Astrocyte (in vitro differentiated cells and primary cell): ENCODE measurements at regions not wholly inside any gene's neighbourhood (a gene's known extent, or its start where the extent isn't known, plus 50 kb on each side); places are given as distances from the start of the nearest gene placed in this dataset.

Source experiments
- DNase-seq: peaks from one replicate; pipeline ENCODE4 v3.0.0-alpha.2; 2010; ENCODE audit warnings: low read depth
- FAIRE-seq: peaks from 2 replicates; lab custom pipeline; 2011; peaks lifted over from hg19 to GRCh38; lab: Jason Lieb, UNC
- H2AFZ ChIP-seq: 2 replicates; pipeline ENCODE4 v1.6.0; 2012; ENCODE audit warnings: low read depth, low read length, inconsistent platforms
- H3K27ac ChIP-seq: 2 replicates; pipeline ENCODE4 v1.5.1; 2011; ENCODE audit warnings: low read depth, low read length, inconsistent platforms
- H3K27me3 ChIP-seq: 2 replicates; pipeline ENCODE4 v1.6.0; 2011; ENCODE audit warnings: low read length, inconsistent platforms; ENCODE audit not compliant: insufficient read depth
- H3K36me3 ChIP-seq: 2 replicates; pipeline ENCODE4 v1.5.1; 2011; ENCODE audit warnings: low read length, inconsistent platforms; ENCODE audit not compliant: insufficient read depth
- H3K4me1 ChIP-seq: 2 replicates; pipeline ENCODE4 v1.5.1; 2011; ENCODE audit warnings: low read length, inconsistent platforms; ENCODE audit not compliant: insufficient read depth
- H3K4me2 ChIP-seq: 2 replicates; pipeline ENCODE4 v1.6.0; 2012; ENCODE audit warnings: low read length, inconsistent platforms
- H3K4me3 ChIP-seq: 2 replicates; pipeline ENCODE4 v1.5.1; 2011; ENCODE audit warnings: low read depth, mild to moderate bottlenecking, low read length, inconsistent platforms; ENCODE audit not compliant: insufficient read depth
- H3K79me2 ChIP-seq: 2 replicates; pipeline ENCODE4 v1.6.0; 2012; ENCODE audit warnings: mild to moderate bottlenecking, low read length, inconsistent platforms; ENCODE audit not compliant: insufficient read depth
- H3K9ac ChIP-seq: 2 replicates; pipeline ENCODE4 v1.6.0; 2012; ENCODE audit warnings: mild to moderate bottlenecking, low read length, inconsistent platforms
- H3K9me3 ChIP-seq: 2 replicates; pipeline ENCODE4 v1.5.1; 2012; ENCODE audit warnings: low read depth, mild to moderate bottlenecking, low read length, inconsistent platforms; ENCODE audit not compliant: insufficient read depth
- H4K20me1 ChIP-seq: 2 replicates; pipeline ENCODE4 v1.6.0; 2012; ENCODE audit warnings: low read length, inconsistent platforms; ENCODE audit not compliant: insufficient read depth
- H3K27ac Mint-ChIP-seq: one replicate; pipeline ENCODE4 v1.8.0; 2021; ENCODE audit warnings: mild to moderate bottlenecking, mixed read lengths; ENCODE audit not compliant: unreplicated experiment
- H3K27me3 Mint-ChIP-seq: one replicate; pipeline ENCODE4 v1.8.0; 2021; ENCODE audit warnings: low read depth, mixed read lengths; ENCODE audit not compliant: unreplicated experiment
- H3K36me3 Mint-ChIP-seq: one replicate; pipeline ENCODE4 v1.8.0; 2021; ENCODE audit warnings: low read depth, mixed read lengths; ENCODE audit not compliant: unreplicated experiment
- H3K4me1 Mint-ChIP-seq: one replicate; pipeline ENCODE4 v1.8.0; 2021; ENCODE audit warnings: low read depth, mixed read lengths; ENCODE audit not compliant: unreplicated experiment
- H3K4me3 Mint-ChIP-seq: one replicate; pipeline ENCODE4 v1.8.0; 2021; ENCODE audit warnings: mild to moderate bottlenecking, moderate library complexity, mixed read lengths; ENCODE audit not compliant: unreplicated experiment
- H3K9me3 Mint-ChIP-seq: one replicate; pipeline ENCODE4 v1.8.0; 2021; ENCODE audit warnings: mild to moderate bottlenecking, mixed read lengths; ENCODE audit not compliant: unreplicated experiment
- EZH2 ChIP-seq: IDR thresholded peaks from 2 replicates; pipeline ENCODE4 v1.6.1; 2012; ENCODE audit warnings: mild to moderate bottlenecking, low read length, inconsistent platforms; ENCODE audit not compliant: insufficient read depth
- TF ChIP-seq, protein P1 (sequence below): IDR thresholded peaks from 2 replicates; pipeline ENCODE4 v1.5.1; 2011; ENCODE audit warnings: low read depth, mild to moderate bottlenecking, inconsistent platforms, low read length, moderate library complexity; ENCODE audit not compliant: insufficient read depth

DNA sequence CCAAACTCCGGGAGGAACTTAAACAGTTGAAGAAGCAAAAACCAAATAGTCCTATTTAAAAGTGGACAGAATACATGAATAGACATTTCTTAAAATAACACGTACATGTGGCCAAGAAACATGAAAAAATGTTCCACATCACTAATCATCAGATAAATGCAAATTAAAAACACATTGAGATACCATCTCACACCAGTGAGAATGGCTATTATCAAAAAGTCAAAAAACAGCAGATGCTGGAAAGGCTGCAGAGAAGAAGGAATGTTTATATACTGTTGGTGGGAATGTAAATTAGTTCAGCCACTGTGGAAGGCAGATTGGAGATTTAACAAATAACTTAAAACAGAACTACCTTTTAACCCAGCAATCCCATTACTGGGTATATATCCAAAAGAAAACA, 283.0 kb upstream of the IZUMO3 start:
- Mint-ChIP-seq H3K27me3 (no peaks in the 10 kb centered on the region), H3K27ac (no peak overlapping the region), H3K9me3 (no peaks in the 10 kb centered on the region), H3K4me1 (peaks cover 7% of the 10 kb centered on the region), H3K4me3 (no peak overlapping the region), H3K36me3 (no peaks in the 10 kb centered on the region)
- Histone ChIP-seq H3K27ac (no peak overlapping the region), H3K27me3 (no peaks in the 10 kb centered on the region), H2AFZ (no peak overlapping the region), H3K79me2 (no peaks in the 10 kb centered on the region), H3K9ac (no peak overlapping the region), H3K36me3 (no peaks in the 10 kb centered on the region), H3K4me2 (no peak overlapping the region), H3K9me3 (peaks cover 3% of the 10 kb centered on the region), H3K4me1 (no peaks in the 10 kb centered on the region), H3K4me3 (no peak overlapping the region), H4K20me1 (no peaks in the 10 kb centered on the region)
- TF ChIP-seq EZH2, result no peak
- TF ChIP-seq, protein P1, sequence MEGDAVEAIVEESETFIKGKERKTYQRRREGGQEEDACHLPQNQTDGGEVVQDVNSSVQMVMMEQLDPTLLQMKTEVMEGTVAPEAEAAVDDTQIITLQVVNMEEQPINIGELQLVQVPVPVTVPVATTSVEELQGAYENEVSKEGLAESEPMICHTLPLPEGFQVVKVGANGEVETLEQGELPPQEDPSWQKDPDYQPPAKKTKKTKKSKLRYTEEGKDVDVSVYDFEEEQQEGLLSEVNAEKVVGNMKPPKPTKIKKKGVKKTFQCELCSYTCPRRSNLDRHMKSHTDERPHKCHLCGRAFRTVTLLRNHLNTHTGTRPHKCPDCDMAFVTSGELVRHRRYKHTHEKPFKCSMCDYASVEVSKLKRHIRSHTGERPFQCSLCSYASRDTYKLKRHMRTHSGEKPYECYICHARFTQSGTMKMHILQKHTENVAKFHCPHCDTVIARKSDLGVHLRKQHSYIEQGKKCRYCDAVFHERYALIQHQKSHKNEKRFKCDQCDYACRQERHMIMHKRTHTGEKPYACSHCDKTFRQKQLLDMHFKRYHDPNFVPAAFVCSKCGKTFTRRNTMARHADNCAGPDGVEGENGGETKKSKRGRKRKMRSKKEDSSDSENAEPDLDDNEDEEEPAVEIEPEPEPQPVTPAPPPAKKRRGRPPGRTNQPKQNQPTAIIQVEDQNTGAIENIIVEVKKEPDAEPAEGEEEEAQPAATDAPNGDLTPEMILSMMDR, result no peak
- DNase-seq (no peak), FAIRE-seq (no peak)

DNA sequence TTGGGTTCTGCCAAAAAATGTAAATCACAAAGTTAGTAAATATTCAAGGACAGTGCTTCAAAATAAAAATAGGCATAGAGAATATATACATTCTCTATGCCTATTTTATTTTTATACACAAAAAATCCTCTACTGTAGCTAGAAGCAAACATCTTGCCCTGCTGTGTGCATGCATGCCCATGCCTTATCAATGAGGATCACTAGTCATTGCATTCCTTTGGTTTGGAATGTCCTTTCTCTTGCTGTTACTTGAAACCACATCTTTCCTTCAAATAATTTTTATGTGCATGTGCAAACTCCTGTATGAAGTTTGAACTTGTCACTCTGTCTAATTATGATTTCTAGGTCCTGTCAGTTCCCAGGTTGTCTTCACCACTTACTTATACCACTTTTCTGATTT, 278.9 kb upstream of the IZUMO3 start:
- Histone ChIP-seq H3K4me2 (no peak overlapping the region), H3K79me2 (no peaks in the 10 kb centered on the region), H2AFZ (no peak overlapping the region), H3K27ac (no peak overlapping the region), H3K4me3 (no peak overlapping the region), H3K36me3 (no peaks in the 10 kb centered on the region), H3K27me3 (no peaks in the 10 kb centered on the region), H3K4me1 (no peaks in the 10 kb centered on the region), H3K9ac (no peak overlapping the region), H4K20me1 (no peaks in the 10 kb centered on the region), H3K9me3 (peaks cover 3% of the 10 kb centered on the region)
- peaks cover 7% of the 10 kb centered on the region for H3K4me1 Mint-ChIP-seq
- H3K4me3 Mint-ChIP-seq, result no peak overlapping the region
- TF ChIP-seq, protein P1, result no peak
- TF ChIP-seq EZH2, result no peak
- no peaks in the 10 kb centered on the region for H3K36me3 Mint-ChIP-seq
- H3K27me3 Mint-ChIP-seq, result no peaks in the 10 kb centered on the region
- no peak overlapping the region for H3K27ac Mint-ChIP-seq
- no peaks in the 10 kb centered on the region for H3K9me3 Mint-ChIP-seq
- no peak for DNase-seq
- no peak for FAIRE-seq

DNA sequence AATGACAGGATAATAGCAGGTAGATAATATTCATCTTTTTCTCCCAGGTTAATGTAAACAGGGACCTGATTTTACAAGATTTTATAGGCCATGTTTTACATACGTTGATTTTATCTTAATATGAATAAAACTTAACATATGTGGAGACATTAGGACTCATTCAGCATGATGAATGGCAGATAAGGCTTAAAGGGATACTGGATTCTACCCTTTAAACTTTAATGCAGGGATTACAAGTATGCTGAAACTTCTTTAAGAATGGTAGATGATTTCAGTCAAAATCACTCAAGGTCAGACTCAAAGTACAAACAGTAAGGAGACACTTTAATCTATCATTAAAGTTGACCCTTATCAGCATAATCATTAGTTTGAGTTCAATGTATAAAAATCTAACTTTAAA, 274.5 kb upstream of the IZUMO3 start:
- no peak overlapping the region for H3K27ac Mint-ChIP-seq
- H3K9me3 Mint-ChIP-seq, result no peaks in the 10 kb centered on the region
- Histone ChIP-seq H4K20me1 (no peaks in the 10 kb centered on the region), H3K4me3 (no peak overlapping the region), H3K27ac (no peak overlapping the region), H3K79me2 (no peaks in the 10 kb centered on the region), H3K36me3 (no peaks in the 10 kb centered on the region), H3K4me1 (no peaks in the 10 kb centered on the region), H3K9me3 (peaks cover 3% of the 10 kb centered on the region), H3K27me3 (no peaks in the 10 kb centered on the region), H2AFZ (no peak overlapping the region), H3K9ac (no peak overlapping the region), H3K4me2 (no peak overlapping the region)
- H3K4me3 Mint-ChIP-seq, result no peak overlapping the region
- H3K4me1 Mint-ChIP-seq, result peaks cover 7% of the 10 kb centered on the region
- TF ChIP-seq, protein P1, result no peak
- no peak for TF ChIP-seq EZH2
- no peaks in the 10 kb centered on the region for H3K27me3 Mint-ChIP-seq
- DNase-seq (no peak), FAIRE-seq (no peak)
- H3K36me3 Mint-ChIP-seq, result no peaks in the 10 kb centered on the region
